Stimulated activated CD4-positive, alpha-beta T cell treated with anti-CD3 and anti-CD28 coated beads, Interleukin-12 subunit alpha, Interleukin-12 subunit beta, amount 100 ng/mL, for 4 hours (primary cell): ENCODE measurements at regions not wholly inside any gene's neighbourhood (a gene's known extent, or its start where the extent isn't known, plus 50 kb on each side); places are given as distances from the start of the nearest gene placed in this dataset.

Experiments
- DNase-seq: peaks from one replicate; pipeline ENCODE4 v3.0.0-alpha.2; 2020

GRCh38 chr12:66859751-66860440 is 181.0 kb upstream of the GRIP1 start:
- DNase-seq, result no peak

DNA sequence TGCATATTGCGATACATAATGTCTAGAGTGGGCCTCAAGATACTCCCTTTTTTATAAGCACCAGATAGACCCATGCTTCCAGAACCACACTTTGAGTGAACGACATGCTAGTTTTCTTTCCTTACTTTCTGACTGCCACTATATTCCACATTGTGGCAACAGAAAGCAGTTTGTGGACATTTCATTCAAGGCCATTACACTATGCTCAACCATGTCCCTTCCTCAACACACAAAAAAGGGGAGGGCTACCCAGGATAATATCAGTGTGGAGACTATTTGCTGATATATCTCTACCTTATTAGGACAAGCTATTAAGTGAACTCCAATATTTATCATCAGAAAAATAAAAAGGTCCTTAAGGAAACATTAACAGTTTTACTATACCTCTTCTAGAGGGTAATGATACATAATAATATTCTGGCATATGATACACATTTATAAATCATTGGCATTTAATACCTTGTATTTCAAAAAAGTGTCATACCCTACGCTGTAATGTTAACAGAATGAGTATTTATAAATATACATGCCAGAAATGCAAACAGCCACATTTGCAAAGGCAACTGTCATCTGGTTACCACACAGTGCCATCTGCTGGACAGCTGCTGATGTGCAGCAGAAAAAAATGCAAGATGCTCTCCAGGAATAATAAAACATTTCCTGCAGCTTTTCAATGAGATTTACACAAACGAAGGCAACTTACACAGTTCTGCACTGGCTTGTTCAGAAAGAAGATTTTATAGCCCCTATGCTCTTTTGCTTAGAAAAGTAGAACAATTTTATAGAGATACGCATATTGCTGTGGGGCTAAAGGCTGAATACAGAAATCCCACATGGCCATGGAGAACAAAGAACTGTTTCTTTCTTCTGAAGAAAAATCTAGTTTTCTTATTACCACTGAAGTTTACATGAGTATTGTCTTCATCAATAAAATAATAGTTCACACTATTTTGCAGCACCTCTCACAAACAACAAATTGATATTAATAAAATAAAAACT is 182.2 kb upstream of the GRIP1 start:
- peak; percentile 57 for DNase-seq

- no peak for DNase-seq
These were observed 183.6 kb upstream of the GRIP1 start for GRCh38 chr12:66862356-66862985.

DNA sequence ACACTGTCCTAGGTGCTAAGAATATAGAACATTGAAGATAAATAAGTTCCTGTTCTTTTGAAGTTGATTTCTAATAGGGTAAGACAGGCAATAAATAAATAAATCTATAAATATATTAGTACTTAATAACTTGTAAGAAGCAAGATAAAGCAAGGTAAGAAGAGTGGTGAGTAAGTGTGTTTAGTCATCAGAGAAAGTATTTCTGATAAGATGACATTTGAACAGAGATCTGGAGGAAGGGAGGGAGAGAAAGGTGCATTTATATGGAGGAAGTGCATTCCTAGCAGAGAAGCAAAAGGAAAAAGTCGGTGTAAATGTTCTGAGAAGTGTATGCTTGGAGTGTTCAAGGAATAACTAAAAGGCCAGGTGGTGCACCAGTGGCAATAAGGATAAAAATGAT is 184.4 kb upstream of the GRIP1 start:
- no peak for DNase-seq

GRCh38 chr12:66877925-66878324 is 199.0 kb upstream of the GRIP1 start:
- no peak for DNase-seq

GRCh38 chr12:66879409-66879808 is 200.5 kb upstream of the GRIP1 start:
- no peak for DNase-seq

DNA sequence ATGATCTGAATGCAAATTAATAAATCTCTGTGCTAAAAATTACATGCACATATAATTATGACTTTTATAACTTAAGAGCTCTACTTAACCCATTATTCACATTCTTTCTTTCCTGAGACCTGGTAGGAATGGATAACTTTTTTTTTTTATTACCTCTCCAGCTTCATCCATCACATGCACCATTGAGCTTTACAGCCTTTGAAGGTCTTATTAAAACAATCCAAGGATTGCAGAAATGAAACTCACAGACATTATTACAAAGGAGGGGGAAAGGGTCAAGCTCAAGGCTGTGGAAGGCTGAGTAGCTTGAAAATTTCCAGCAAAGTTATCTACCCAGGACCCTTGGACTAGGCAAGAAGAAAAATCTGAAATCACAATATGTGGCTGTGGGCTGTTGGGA is 202.5 kb upstream of the GRIP1 start:
- no peak for DNase-seq

DNA sequence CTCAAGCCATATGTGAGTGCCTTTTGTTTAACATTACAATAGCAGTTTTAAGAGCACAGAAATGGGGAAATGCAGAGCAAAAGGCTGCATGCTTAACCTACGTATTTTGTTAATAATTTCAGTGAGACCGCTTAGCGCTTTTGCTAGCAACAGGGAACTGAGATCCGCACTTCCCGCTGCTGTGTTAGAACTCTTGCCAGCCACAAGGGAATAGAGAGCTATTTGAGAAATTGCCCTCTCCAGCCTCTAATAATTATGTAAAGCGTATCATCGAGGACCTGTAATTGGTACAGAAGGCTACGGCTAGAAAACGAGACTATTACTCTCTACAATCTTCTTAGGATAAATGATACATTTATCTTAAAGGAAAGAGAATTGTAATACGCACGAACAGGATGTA is 205.2 kb upstream of the GRIP1 start:
- no peak for DNase-seq

GRCh38 chr12:66885115-66885875 is 206.4 kb upstream of the GRIP1 start:
- DNase-seq, result no peak

DNA sequence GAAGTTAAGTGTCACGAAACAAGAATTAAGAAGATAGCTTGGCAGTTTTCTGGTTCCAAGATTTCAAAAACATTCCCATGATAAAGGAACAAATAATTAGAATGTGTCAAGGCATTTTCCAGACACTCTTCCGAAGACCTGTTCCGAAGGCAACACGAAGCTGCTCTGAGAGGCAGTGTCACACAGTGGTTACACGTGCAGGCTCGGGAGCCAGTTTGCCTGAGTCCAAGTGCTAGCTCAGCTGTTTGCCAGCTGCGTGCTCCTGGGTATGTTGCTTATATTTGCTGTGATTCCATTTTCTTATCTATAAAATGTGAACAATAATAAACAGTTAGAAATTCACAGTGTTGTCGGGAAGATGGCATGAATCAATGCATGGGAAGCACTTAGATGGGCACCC is 217.9 kb upstream of the GRIP1 start:
- DNase-seq, result no peak

DNA sequence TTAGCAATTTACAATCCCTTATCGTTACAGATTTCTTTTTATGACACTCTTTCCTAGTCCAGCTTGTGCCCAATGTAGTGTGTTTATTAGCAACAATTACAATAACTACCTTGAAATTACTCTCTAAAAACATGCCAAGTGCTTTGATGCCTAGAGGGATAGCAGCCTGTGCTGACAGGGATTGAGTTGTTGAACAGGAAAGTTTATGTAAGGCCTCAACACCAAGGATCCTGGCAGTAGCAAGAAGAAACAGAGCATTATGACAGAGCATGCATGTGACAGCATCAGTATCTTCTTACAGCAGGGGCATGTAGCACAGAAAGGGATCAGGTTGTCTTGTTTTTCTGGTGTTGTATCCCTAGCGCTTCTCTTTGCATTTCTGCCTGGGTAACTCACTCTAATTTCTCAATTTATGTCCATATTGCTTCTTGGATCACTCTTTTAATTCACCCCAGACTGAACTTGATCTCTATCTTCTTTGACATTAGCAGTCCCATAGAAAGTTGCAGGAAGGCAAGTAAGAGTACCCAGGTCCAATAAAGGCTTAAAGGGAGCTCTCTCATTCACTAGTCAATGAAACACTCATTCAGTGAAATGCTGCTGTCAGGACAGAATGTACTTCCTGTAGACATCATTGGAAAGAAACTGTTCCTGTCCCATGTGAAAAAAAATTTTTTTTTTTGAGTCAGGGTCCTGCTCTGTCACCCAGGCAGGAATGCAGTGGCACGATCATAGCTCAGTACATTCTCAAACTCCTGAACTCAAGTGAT is 220.0 kb upstream of the GRIP1 start:
- DNase-seq, result no peak

DNA sequence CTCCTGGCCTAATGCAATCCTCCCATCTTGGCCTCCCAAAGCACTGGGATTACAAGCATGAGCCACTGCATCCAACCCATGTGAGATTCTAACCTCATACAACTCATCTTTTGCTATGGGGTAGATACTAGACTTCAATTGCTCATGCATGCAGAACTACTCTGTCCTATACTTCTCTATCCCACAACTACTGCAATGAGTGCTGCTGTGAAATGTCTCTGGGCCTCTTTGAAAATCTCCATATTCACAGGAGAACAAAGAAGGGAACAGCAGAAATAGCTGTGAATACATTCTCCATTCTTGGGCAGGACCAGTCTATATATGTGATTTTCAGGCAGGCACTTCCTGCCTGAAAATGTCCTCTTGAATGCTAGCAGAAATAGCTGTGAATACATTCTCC is 220.7 kb upstream of the GRIP1 start:
- no peak for DNase-seq

- no peak for DNase-seq
These were observed 221.7 kb upstream of the GRIP1 start for GRCh38 chr12:66900616-66901015.

GRCh38 chr12:66901138-66901932 is 222.5 kb upstream of the GRIP1 start:
- DNase-seq, result no peak

GRCh38 chr12:66902020-66902419 is 223.1 kb upstream of the GRIP1 start:
- DNase-seq, result no peak

- DNase-seq, result no peak
These were observed 225.0 kb upstream of the GRIP1 start for GRCh38 chr12:66903782-66904396.

GRCh38 chr12:66905201-66905600 is 226.3 kb upstream of the GRIP1 start:
- DNase-seq, result no peak

GRCh38 chr12:66910366-66910974 is 231.6 kb upstream of the GRIP1 start:
- DNase-seq, result no peak

DNA sequence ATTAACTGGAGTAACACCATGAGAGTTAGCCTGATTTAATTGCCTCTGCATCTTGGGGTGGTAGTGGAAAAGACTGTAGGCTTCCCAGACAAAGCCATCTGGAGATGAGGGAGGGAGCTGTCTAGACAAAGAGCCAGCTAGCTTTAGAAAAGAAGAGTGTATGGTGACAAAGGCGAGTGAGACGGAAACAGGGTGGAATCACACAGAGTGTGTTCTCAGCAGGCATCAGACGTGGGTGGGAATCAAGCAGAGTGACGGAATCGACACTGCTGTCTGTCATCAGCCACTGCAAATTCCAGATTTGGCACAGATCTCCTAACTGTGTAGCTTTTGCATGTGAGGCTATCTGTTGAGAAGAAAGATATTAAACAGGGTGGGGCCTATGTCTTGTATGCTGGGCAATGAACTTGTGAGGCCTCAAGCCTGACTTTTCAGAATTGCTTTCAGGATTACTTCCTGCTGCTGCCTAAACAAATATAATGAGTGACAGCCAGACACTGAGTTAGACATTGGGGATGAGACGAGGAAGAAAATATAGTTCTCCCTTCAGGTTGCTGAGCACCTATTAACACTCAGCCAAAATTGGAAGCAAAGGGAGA is 236.5 kb upstream of the GRIP1 start:
- no peak for DNase-seq

DNA sequence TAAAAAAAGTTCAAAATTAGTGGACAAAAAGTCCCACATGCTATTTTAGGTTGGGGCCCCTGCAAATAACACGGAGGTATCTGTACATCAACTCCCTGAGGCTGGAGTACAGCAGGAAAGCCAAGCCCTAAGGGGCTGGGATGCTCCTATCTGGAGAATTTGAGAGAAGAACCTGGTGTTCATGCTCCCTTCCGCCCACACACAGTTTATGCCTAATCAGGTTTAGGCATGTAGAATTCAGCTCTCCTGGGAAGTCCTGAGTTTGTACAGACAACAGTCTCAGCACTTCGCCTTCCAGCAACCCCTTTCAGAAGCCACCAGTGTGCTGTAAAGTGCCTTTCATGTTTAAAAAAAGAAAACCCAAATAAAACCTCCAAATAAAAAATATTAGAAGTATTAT is 237.3 kb upstream of the GRIP1 start:
- no peak for DNase-seq
